Body of pancreas (tissue), 4 donors: ENCODE measurements at regions not wholly inside any gene's neighbourhood (a gene's known extent, or its start where the extent isn't known, plus 50 kb on each side); places are given as distances from the start of the nearest gene placed in this dataset.

Experiments
- ATAC-seq: fragments of 150-250 bp; one replicate; pipeline ENCODE4 v1.9.1; 2016
- DNase-seq, 4 donors: peaks; one replicate each; pipeline ENCODE4 v3.0.0-alpha.2; 2019
- H3K27ac ChIP-seq, 4 donors: fragments of 200-600 bp; sonication (generic); 1 replicate in 3 of 4; 2 replicates in 1 of 4; pipeline versions ENCODE4 v1.5.1 to v1.6.1; 2016 to 2019; ENCODE audit warnings: mild to moderate bottlenecking in 1 of 4, mixed read lengths in 1 of 4, moderate library complexity in 1 of 4
- H3K27me3 ChIP-seq, 2 donors: fragments of 200-600 bp; sonication (generic); one replicate each; pipeline ENCODE4 v1.6.0; 2016; ENCODE audit warnings: mild to moderate bottlenecking in 1 of 2
- H3K36me3 ChIP-seq, 2 donors: fragments of 200-600 bp; sonication (generic); replicated peaks in 1 of 2; 2 replicates each; pipeline ENCODE4 v1.5.1; 2016; ENCODE audit warnings: low read depth in 2 of 2; ENCODE audit not compliant: insufficient read depth in 1 of 2
- H3K4me1 ChIP-seq: fragments of 200-600 bp; sonication (generic); one replicate; pipeline ENCODE4 v1.6.0; 2016
- H3K4me3 ChIP-seq, 2 donors: fragments of 200-600 bp; sonication (generic); 1 replicate in 1 of 2; 2 replicates in 1 of 2; pipeline ENCODE4 v1.5.1; 2016 to 2019
- H3K9me3 ChIP-seq, 3 donors: fragments of 200-600 bp; sonication (generic); 1 replicate in 2 of 3; 2 replicates in 1 of 3; pipeline ENCODE4 v1.5.1; 2016
- CTCF ChIP-seq, 7 experiments: fragments of 450-650 bp in 4 of 7; fragments of 200-600 bp in 3 of 7; sonication (generic) in 3 of 7; IDR thresholded peaks; one replicate each; pipeline ENCODE4 v1.5.1; 2016 to 2019; ENCODE audit warnings: antibody characterized with exemption in 7 of 7
- POLR2A ChIP-seq, 3 donors: fragments of 450-650 bp; IDR thresholded peaks; one replicate each; pipeline ENCODE4 v1.6.1; 2016; ENCODE audit warnings: antibody characterized with exemption in 3 of 3, mild to moderate bottlenecking in 2 of 3
- WGBS, 2 donors: methylation state at CpG; one replicate each; pipeline ENCODE4 v1.1.5; 2017; 5-methylcytosine and 5-hydroxymethylcytosine counted together
- intact Hi-C: fragments of 100-400 bp; cut with DNase I; formaldehyde crosslinking; loops from one replicate; pipeline ENCODE4 v1.15.1; 2023

GRCh38 chr5:15238006-15238405 is 262.0 kb upstream of the FBXL7 start:
- ATAC-seq (no peak), DNase-seq (no peak)
- Histone ChIP-seq H3K4me3 (no peak overlapping the region), H3K4me1 (no peaks in the 10 kb centered on the region), H3K9me3 (peaks cover 0 to 9% (median 0%) of the 10 kb centered on the region in 3 donors), H3K27me3 (no peaks in the 10 kb centered on the region), H3K36me3 (no peaks in the 10 kb centered on the region), H3K27ac (no peak overlapping the region)
- WGBS, 2 donors = 67 to 74% methylated on average over 2 of the region's 2 CpGs
- no peak for TF ChIP-seq POLR2A (IDR thresholded peaks at IDR 0.05)
- no peak for TF ChIP-seq CTCF (IDR thresholded peaks at IDR 0.05)
- intact Hi-C loops = no loop called here

- Histone ChIP-seq H3K27me3 (no peaks in the 10 kb centered on the region), H3K9me3 (peaks cover 0 to 9% (median 0%) of the 10 kb centered on the region in 3 donors), H3K36me3 (no peaks in the 10 kb centered on the region), H3K4me3 (no peak overlapping the region), H3K27ac (no peak overlapping the region), H3K4me1 (no peaks in the 10 kb centered on the region)
- TF ChIP-seq POLR2A (IDR thresholded peaks at IDR 0.05) (no peak), CTCF (IDR thresholded peaks at IDR 0.05) (no peak)
- DNase-seq (no peak), ATAC-seq (no peak)
- intact Hi-C loops = no loop called here
- WGBS, 2 donors = 62 to 70% methylated on average over 4 of the region's 4 CpGs
These were observed 263.0 kb upstream of the FBXL7 start for GRCh38 chr5:15236911-15237508.

GRCh38 chr5:15234911-15235310 is 265.1 kb upstream of the FBXL7 start:
- Histone ChIP-seq H3K4me3 (no peak overlapping the region), H3K27ac (no peak overlapping the region), H3K9me3 (peaks cover 0 to under 1% (median 0%) of the 10 kb centered on the region in 3 donors), H3K4me1 (no peaks in the 10 kb centered on the region), H3K27me3 (no peaks in the 10 kb centered on the region), H3K36me3 (no peaks in the 10 kb centered on the region)
- TF ChIP-seq POLR2A (IDR thresholded peaks at IDR 0.05) = no peak
- TF ChIP-seq CTCF (IDR thresholded peaks at IDR 0.05) = no peak
- ATAC-seq = no peak
- intact Hi-C loops = no loop called here
- WGBS, 2 donors = 34 to 35% methylated on average over 1 of the region's 1 CpG
- no peak for DNase-seq

- WGBS, 2 donors = 9 to 11% methylated on average over 2 of the region's 2 CpGs
- no peaks in the 10 kb centered on the region for H3K36me3 ChIP-seq
- ATAC-seq = no peak
- no peaks in the 10 kb centered on the region for H3K27me3 ChIP-seq
- no peaks in the 10 kb centered on the region for H3K4me1 ChIP-seq
- DNase-seq = no peak
- H3K4me3 ChIP-seq = no peak overlapping the region
- intact Hi-C loops = no loop called here
- H3K27ac ChIP-seq = no peak overlapping the region
- no peaks in the 10 kb centered on the region for H3K9me3 ChIP-seq
- TF ChIP-seq CTCF (IDR thresholded peaks at IDR 0.05) (no peak), POLR2A (IDR thresholded peaks at IDR 0.05) (no peak)
These were observed 265.6 kb upstream of the FBXL7 start for GRCh38 chr5:15234366-15234765.

- TF ChIP-seq CTCF (IDR thresholded peaks at IDR 0.05) (no peak), POLR2A (IDR thresholded peaks at IDR 0.05) (no peak)
- H3K4me3 ChIP-seq = no peak overlapping the region
- no peaks in the 10 kb centered on the region for H3K9me3 ChIP-seq
- H3K27me3 ChIP-seq = no peaks in the 10 kb centered on the region
- DNase-seq = no peak
- H3K36me3 ChIP-seq = no peaks in the 10 kb centered on the region
- H3K4me1 ChIP-seq = no peaks in the 10 kb centered on the region
- ATAC-seq = no peak
- H3K27ac ChIP-seq = no peak overlapping the region
- intact Hi-C loops = no loop called here
- WGBS, 2 donors = 54 to 61% methylated on average over 8 of the region's 8 CpGs
These were observed 266.4 kb upstream of the FBXL7 start for GRCh38 chr5:15233566-15233965.
